ENCODE measurements at regions not wholly inside any gene's neighbourhood (a gene's known extent, or its start where the extent isn't known, plus 50 kb on each side); places are given as distances from the start of the nearest gene placed in this dataset.

DNA sequence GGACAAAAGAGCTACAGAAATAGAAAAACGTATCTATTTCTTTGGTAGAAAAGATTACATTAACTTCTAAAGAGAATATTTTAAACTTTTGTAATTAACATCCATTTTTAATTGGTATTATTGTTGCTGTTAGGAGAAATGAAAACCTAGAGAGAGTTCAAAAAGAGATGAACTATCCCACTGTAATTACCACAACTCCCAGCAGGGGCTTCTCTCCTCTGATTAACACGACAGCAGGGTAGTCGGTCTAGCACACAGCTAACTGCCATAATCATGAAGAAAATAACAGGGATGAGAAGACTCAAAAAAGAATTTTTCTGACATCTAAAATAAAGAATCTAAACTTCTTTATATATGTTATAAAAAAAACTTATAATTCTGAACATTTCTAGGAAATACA, 86.2 kb upstream of the CDH9 start:
- no peak overlapping the region for H2BK12ac ChIP-seq (ENCODE audit: low read depth, low read length)
- H2BK120ac ChIP-seq (replicated peaks; ENCODE audit: low read depth, low read length) = no peak overlapping the region
- H3K27ac ChIP-seq (ENCODE audit: low read depth, low read length) = no peak overlapping the region
- H3K27me3 ChIP-seq (replicated peaks in 1 of 4; ENCODE audit: control insufficient read depth in 3 of 4, extremely low read depth in 1 of 4, insufficient read depth in 3 of 4, low read length in 3 of 4) = no peaks in the 10 kb centered on the region
- no peak overlapping the region for H4K91ac ChIP-seq (replicated peaks; ENCODE audit: insufficient read length, low read length)
- no peak overlapping the region for H2BK5ac ChIP-seq (ENCODE audit: low read depth, low read length)
- no peaks in the 10 kb centered on the region for H3K79me2 ChIP-seq (ENCODE audit: control insufficient read depth in 1 of 2, insufficient read depth in 2 of 2, low read length in 2 of 2)
- H3K36me3 ChIP-seq (ENCODE audit: control insufficient read depth in 2 of 4, insufficient read depth in 4 of 4, low read length in 3 of 4) = no peaks in the 10 kb centered on the region
- no peaks in the 10 kb centered on the region for H4K20me1 ChIP-seq (replicated peaks in 1 of 2; ENCODE audit: control insufficient read depth in 1 of 2, insufficient read depth in 2 of 2, low read length in 2 of 2)
- no peaks in the 10 kb centered on the region for H3K4me1 ChIP-seq (replicated peaks in 1 of 4; ENCODE audit: control insufficient read depth in 3 of 4, insufficient read depth in 4 of 4, low read length in 3 of 4)
- TF ChIP-seq YY1 (IDR thresholded peaks at IDR 0.05; ENCODE audit: low read depth, low read length) (no peak), RAD21 (IDR thresholded peaks at IDR 0.05 in 1 of 2, conservative IDR thresholded peaks at IDR 0.05 in 1 of 2; ENCODE audit: low read depth in 2 of 2, low read length in 2 of 2) (peak; percentile 56 to 60)
- TF ChIP-seq, protein P1, sequence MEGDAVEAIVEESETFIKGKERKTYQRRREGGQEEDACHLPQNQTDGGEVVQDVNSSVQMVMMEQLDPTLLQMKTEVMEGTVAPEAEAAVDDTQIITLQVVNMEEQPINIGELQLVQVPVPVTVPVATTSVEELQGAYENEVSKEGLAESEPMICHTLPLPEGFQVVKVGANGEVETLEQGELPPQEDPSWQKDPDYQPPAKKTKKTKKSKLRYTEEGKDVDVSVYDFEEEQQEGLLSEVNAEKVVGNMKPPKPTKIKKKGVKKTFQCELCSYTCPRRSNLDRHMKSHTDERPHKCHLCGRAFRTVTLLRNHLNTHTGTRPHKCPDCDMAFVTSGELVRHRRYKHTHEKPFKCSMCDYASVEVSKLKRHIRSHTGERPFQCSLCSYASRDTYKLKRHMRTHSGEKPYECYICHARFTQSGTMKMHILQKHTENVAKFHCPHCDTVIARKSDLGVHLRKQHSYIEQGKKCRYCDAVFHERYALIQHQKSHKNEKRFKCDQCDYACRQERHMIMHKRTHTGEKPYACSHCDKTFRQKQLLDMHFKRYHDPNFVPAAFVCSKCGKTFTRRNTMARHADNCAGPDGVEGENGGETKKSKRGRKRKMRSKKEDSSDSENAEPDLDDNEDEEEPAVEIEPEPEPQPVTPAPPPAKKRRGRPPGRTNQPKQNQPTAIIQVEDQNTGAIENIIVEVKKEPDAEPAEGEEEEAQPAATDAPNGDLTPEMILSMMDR (IDR thresholded peaks at IDR 0.05; ENCODE audit: control extremely low read depth in 1 of 3, insufficient read depth in 1 of 3, low read depth in 1 of 3, low read length in 3 of 3) = peak in 2 of 3 experiments; percentile 28 to 33; a peak in 2 of 4 replicates
- no peak overlapping the region for H2BK15ac ChIP-seq (ENCODE audit: low read length)
- no peak overlapping the region for H3K14ac ChIP-seq (ENCODE audit: insufficient read length)
- no peak overlapping the region for H4K5ac ChIP-seq (ENCODE audit: insufficient read length, low read depth, low read length)
- H3K9me3 ChIP-seq (ENCODE audit: insufficient read depth in 2 of 2, low read depth in 1 of 2, low read length in 1 of 2) = no peaks in the 10 kb centered on the region; a peak in 1 of 4 replicates
- H3K23me2 ChIP-seq (ENCODE audit: low read depth, low read length) = no peaks in the 10 kb centered on the region
- no peaks in the 10 kb centered on the region for H3K79me1 ChIP-seq (ENCODE audit: low read depth, low read length)
- ChIA-PET POLR2A (ENCODE audit: partially characterized antibody) (no interaction called here), CTCF (ENCODE audit: partially characterized antibody) (interaction anchor here (0.6 to 1.3 kb wide), 4 partner anchors 12 to 362 kb away, joined by 3 to 4 read pairs (median 3); no protein-coding TSS in a partner anchor)
- no peak overlapping the region for H4K8ac ChIP-seq (ENCODE audit: extremely low read depth, insufficient read depth, low read length)
- H3K23ac ChIP-seq (ENCODE audit: insufficient read length) = no peak overlapping the region
- no peak overlapping the region for H2AFZ ChIP-seq (ENCODE audit: low read length)
- no peak overlapping the region for H3K4me3 ChIP-seq (ENCODE audit: extremely low read depth in 1 of 4, insufficient read depth in 2 of 4, low read depth in 3 of 4, low read length in 4 of 4)
- no peak overlapping the region; the same call in 1 of the 2 replicates for H3K18ac ChIP-seq (ENCODE audit: extremely low read depth, low read length)
- FAIRE-seq (no peak), DNase-seq (ENCODE audit: low read depth in 1 of 2, low spot score in 2 of 2) (no peak)
- no peak overlapping the region for H2AK5ac ChIP-seq (ENCODE audit: low read depth, low read length)
- 25% methylated on average over 3 of the region's 3 CpGs; no CpG with 5 or more reads in 1 of the 2 experiments for WGBS, 2 experiments (ENCODE audit: extremely low coverage in 1 of 2, insufficient coverage in 1 of 2, insufficient read length in 1 of 2, insufficient replicate concordance in 2 of 2, low coverage in 1 of 2, low lambda C conversion rate in 2 of 2, missing lambda C conversion rate in 1 of 2)
- no peak overlapping the region for H2BK20ac ChIP-seq (ENCODE audit: low read length)
- no peak overlapping the region for H3K9ac ChIP-seq (replicated peaks in 1 of 4; ENCODE audit: extremely low read depth in 1 of 4, low read depth in 3 of 4, low read length in 3 of 4)
- H3K4me2 ChIP-seq (ENCODE audit: insufficient read depth in 1 of 2, low read depth in 2 of 2, low read length in 2 of 2) = no peak overlapping the region
- H3K56ac ChIP-seq (replicated peaks; ENCODE audit: insufficient read length, low read depth, low read length) = no peak overlapping the region
- no peak overlapping the region for H3K4ac ChIP-seq (replicated peaks; ENCODE audit: insufficient read length, low read depth, low read length)

All from H1 (cell line).